GF-D8 (cell line): ENCODE measurements at regions not wholly inside any gene's neighbourhood (a gene's known extent, or its start where the extent isn't known, plus 50 kb on each side); places are given as distances from the start of the nearest gene placed in this dataset.

Source experiments
- DNase-seq: peaks from one replicate; lab custom pipeline; 2025; lab: John Stamatoyannopoulos, UW

GRCh38 chr12:89098441-89099112, 253.7 kb downstream of the DUSP6 start:
- no peak for DNase-seq

- DNase-seq = no peak
These were observed 260.0 kb downstream of the DUSP6 start for GRCh38 chr12:89092297-89092696.

- DNase-seq = no peak
These were observed 260.9 kb downstream of the DUSP6 start for GRCh38 chr12:89091293-89091841.

GRCh38 chr12:89089264-89089663, 263.0 kb downstream of the DUSP6 start:
- DNase-seq = no peak

- DNase-seq = no peak
These were observed 264.4 kb downstream of the DUSP6 start for GRCh38 chr12:89087876-89088275.

GRCh38 chr12:89087149-89087825, 265.0 kb downstream of the DUSP6 start:
- no peak for DNase-seq

GRCh38 chr12:89085421-89085820, 266.9 kb downstream of the DUSP6 start:
- DNase-seq = no peak

GRCh38 chr12:89084751-89085150, 267.6 kb downstream of the DUSP6 start:
- DNase-seq = no peak

- DNase-seq = peak; percentile 18
These were observed 268.8 kb downstream of the DUSP6 start for GRCh38 chr12:89083491-89083890.

GRCh38 chr12:89082370-89082753, 269.9 kb downstream of the DUSP6 start:
- no peak for DNase-seq

- DNase-seq = no peak
These were observed 270.5 kb downstream of the DUSP6 start for GRCh38 chr12:89081719-89082369.

- DNase-seq = no peak
These were observed 271.4 kb downstream of the DUSP6 start for GRCh38 chr12:89080793-89081465.

GRCh38 chr12:89075880-89076540, 276.3 kb downstream of the DUSP6 start:
- DNase-seq = no peak

- DNase-seq = no peak
These were observed 278.6 kb downstream of the DUSP6 start for GRCh38 chr12:89073659-89074058.

GRCh38 chr12:89073027-89073398, 279.3 kb downstream of the DUSP6 start:
- no peak for DNase-seq

- DNase-seq = no peak
These were observed 279.8 kb downstream of the DUSP6 start for GRCh38 chr12:89072294-89073026.

GRCh38 chr12:89070603-89071002, 281.7 kb downstream of the DUSP6 start:
- DNase-seq = no peak

- DNase-seq = no peak
These were observed 282.9 kb downstream of the DUSP6 start for GRCh38 chr12:89069431-89069830.

GRCh38 chr12:89067421-89068187, 284.7 kb downstream of the DUSP6 start:
- no peak for DNase-seq

GRCh38 chr12:89064780-89065179, 287.5 kb downstream of the DUSP6 start:
- DNase-seq = no peak
